ENCODE measurements at regions not wholly inside any gene's neighbourhood (a gene's known extent, or its start where the extent isn't known, plus 50 kb on each side); places are given as distances from the start of the nearest gene placed in this dataset.

DNA sequence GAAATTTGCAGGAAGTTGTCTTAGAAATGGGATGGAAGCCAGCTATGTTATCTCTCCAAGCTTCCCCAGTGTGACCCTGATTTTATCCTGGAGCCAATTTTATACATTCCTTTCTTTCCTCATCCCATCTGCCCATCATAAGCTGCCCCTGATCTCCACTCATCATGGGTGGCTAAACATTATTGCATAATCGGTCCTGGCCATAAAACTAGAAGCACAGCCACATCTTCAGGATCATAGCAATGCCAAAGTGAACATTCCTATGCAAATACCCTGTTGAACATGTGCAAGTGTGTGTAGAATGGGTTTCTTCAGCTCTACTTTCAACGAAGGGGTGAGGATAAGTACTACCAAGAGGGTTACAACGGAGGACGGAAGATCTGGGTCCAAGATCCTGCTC lies 50.6 kb upstream of the COG2 start:
- Mint-ChIP-seq H3K27ac (no peak overlapping the region), H3K4me1 (no peaks in the 10 kb centered on the region), H3K4me3 (no peak overlapping the region)

DNA sequence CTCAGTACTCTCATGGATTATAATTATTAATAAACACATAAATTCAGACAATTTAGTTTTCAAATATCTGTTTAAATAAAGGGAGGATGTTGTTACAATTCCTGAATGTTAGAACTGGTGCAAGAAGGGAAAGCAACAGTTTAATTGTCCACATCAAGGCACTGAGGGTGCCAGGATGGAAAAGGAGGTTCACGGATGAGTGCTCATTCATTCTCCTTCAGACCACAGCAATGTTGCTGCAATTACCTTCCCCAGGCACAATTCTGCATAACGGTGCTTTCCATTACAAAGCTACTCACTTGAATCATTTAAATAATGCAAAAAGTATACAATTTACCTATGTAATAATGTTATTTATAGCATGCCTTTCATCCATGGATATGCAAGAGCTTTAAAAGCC lies 52.3 kb upstream of the COG2 start:
- Mint-ChIP-seq H3K4me3 (no peak overlapping the region), H3K27me3 (peaks cover 28% of the 10 kb centered on the region), H3K36me3 (ENCODE audit: low read depth) (no peaks in the 10 kb centered on the region), H3K27ac (no peak overlapping the region), H3K4me1 (no peaks in the 10 kb centered on the region)
- DNase-seq (no peak), ATAC-seq (no peak)
- no peaks in the 10 kb centered on the region for H3K9me3 ChIP-seq (ENCODE audit: control insufficient read depth, low read length, poor library complexity, severe bottlenecking)

More for the DNA sequence above, 50.6 kb upstream of the COG2 start:
- Mint-ChIP-seq H3K36me3 (ENCODE audit: low read depth) (peaks cover 2% of the 10 kb centered on the region), H3K27me3 (peaks cover 35% of the 10 kb centered on the region)
- DNase-seq = no peak
- H3K9me3 ChIP-seq (ENCODE audit: control insufficient read depth, low read length, poor library complexity, severe bottlenecking) = no peaks in the 10 kb centered on the region
- ATAC-seq = no peak

GRCh38 chr1:230588323-230588746 lies 53.9 kb upstream of the COG2 start:
- Mint-ChIP-seq H3K36me3 (ENCODE audit: low read depth) (no peaks in the 10 kb centered on the region), H3K4me1 (no peaks in the 10 kb centered on the region), H3K4me3 (no peak overlapping the region), H3K27me3 (peaks cover 27% of the 10 kb centered on the region), H3K27ac (no peak overlapping the region)
- ATAC-seq (no peak), DNase-seq (no peak)
- no peaks in the 10 kb centered on the region for H3K9me3 ChIP-seq (ENCODE audit: control insufficient read depth, low read length, poor library complexity, severe bottlenecking)

DNA sequence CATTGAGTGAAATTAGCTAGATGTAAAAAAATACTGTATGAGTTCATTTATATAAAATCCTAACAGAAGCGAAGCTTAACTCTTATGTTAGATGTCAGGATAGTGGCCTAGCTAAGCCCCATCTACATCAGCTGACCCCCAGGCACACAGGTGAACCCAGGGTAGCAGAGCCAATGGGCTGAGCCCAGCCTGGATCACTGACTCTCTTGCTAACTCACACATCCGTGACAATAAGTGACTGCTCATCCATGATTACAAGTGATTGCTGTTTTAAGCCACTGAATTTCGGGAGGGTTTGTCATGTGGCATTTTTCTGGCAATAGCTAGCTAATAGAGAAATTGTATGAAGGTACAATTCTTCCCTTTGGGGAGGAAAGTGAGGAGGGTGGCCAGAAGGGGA lies 55.2 kb upstream of the COG2 start:
- Mint-ChIP-seq H3K36me3 (ENCODE audit: low read depth) (no peaks in the 10 kb centered on the region), H3K27me3 (peaks cover 33% of the 10 kb centered on the region)
- ATAC-seq = no peak

GRCh38 chr1:230584660-230585059 lies 57.6 kb upstream of the COG2 start:
- DNase-seq (no peak), ATAC-seq (no peak)
- H3K9me3 ChIP-seq (ENCODE audit: control insufficient read depth, low read length, poor library complexity, severe bottlenecking) = no peaks in the 10 kb centered on the region
- Mint-ChIP-seq H3K27ac (no peak overlapping the region), H3K4me1 (no peaks in the 10 kb centered on the region), H3K27me3 (peaks cover 36% of the 10 kb centered on the region), H3K4me3 (no peak overlapping the region), H3K36me3 (ENCODE audit: low read depth) (no peaks in the 10 kb centered on the region)

More for the DNA sequence above, 55.2 kb upstream of the COG2 start:
- H3K4me1 Mint-ChIP-seq = no peaks in the 10 kb centered on the region
- no peaks in the 10 kb centered on the region for H3K9me3 ChIP-seq (ENCODE audit: control insufficient read depth, low read length, poor library complexity, severe bottlenecking)
- no peak overlapping the region for H3K27ac Mint-ChIP-seq
- H3K4me3 Mint-ChIP-seq = no peak overlapping the region
- no peak for DNase-seq

GRCh38 chr1:230581446-230582079 lies 60.7 kb upstream of the COG2 start:
- Mint-ChIP-seq H3K27ac (no peak overlapping the region), H3K27me3 (peaks cover 48% of the 10 kb centered on the region), H3K4me3 (peak overlapping the region; percentile 6), H3K36me3 (ENCODE audit: low read depth) (no peaks in the 10 kb centered on the region), H3K4me1 (no peaks in the 10 kb centered on the region)
- H3K9me3 ChIP-seq (ENCODE audit: control insufficient read depth, low read length, poor library complexity, severe bottlenecking) = no peaks in the 10 kb centered on the region
- ATAC-seq = no peak
- DNase-seq = no peak

- H3K27ac Mint-ChIP-seq = no peak overlapping the region
- no peak for DNase-seq
- no peaks in the 10 kb centered on the region for H3K4me1 Mint-ChIP-seq
- H3K36me3 Mint-ChIP-seq (ENCODE audit: low read depth) = no peaks in the 10 kb centered on the region
- H3K27me3 Mint-ChIP-seq = peaks cover 48% of the 10 kb centered on the region
- no peak overlapping the region for H3K4me3 Mint-ChIP-seq
- no peak for ATAC-seq
- no peaks in the 10 kb centered on the region for H3K9me3 ChIP-seq (ENCODE audit: control insufficient read depth, low read length, poor library complexity, severe bottlenecking)
Observed at GRCh38 chr1:230578616-230579015, 63.7 kb upstream of the COG2 start.

DNA sequence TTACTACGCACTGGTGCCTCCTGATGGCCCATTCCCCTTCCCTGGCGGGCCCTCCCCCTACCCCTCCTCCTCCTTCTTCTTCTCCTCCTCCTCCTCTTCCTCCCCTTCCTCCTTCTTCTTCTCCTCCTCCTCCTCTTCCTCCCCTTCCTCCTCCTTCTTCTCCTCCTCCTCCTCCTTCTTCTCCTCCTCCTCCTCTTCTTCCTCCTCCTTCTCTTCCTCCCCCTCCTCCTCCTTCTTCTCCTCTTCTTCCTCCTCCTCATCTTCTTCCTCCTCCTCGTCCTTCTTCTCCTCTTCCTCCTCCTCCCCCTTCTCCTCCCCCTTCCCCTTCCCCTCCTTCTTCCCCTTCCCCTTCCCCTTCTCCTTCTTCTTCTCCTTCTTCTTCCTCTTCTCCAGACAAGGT lies 64.7 kb upstream of the COG2 start:
- ATAC-seq = no peak
- H3K27me3 Mint-ChIP-seq = peaks cover 45% of the 10 kb centered on the region
- H3K4me1 Mint-ChIP-seq = no peaks in the 10 kb centered on the region
- no peaks in the 10 kb centered on the region for H3K9me3 ChIP-seq (ENCODE audit: control insufficient read depth, low read length, poor library complexity, severe bottlenecking)
- H3K4me3 Mint-ChIP-seq = no peak overlapping the region
- DNase-seq = no peak
- no peak overlapping the region for H3K27ac Mint-ChIP-seq
- no peaks in the 10 kb centered on the region for H3K36me3 Mint-ChIP-seq (ENCODE audit: low read depth)

GRCh38 chr1:230575886-230576500 lies 66.3 kb upstream of the COG2 start:
- no peak overlapping the region for H3K27ac Mint-ChIP-seq

DNA sequence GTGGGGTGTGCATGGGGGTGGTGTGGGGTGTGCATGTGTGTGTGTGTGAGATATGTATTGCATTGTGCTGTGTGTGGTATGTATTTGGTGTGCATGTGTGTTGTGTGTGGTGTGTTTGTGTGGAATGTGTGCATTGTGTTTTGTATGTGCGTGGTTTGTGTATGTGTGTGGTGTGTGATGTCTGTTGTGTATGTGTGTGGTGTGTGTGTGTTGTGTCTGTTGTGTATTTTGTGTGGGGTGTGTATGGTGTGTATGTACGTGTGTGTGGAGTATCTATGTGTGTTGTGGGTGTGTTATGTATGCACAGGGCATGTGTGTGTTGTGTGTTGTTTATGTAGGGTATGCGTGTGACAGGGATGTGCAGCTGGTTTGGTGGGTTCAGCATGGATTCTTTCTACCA lies 67.8 kb upstream of the COG2 start:
- Mint-ChIP-seq H3K27me3 (peaks cover 39% of the 10 kb centered on the region), H3K27ac (no peak overlapping the region), H3K4me3 (no peak overlapping the region), H3K4me1 (no peaks in the 10 kb centered on the region), H3K36me3 (ENCODE audit: low read depth) (no peaks in the 10 kb centered on the region)
- ATAC-seq (no peak), DNase-seq (no peak)
- H3K9me3 ChIP-seq (ENCODE audit: control insufficient read depth, low read length, poor library complexity, severe bottlenecking) = no peaks in the 10 kb centered on the region

More at GRCh38 chr1:230575886-230576500, 66.3 kb upstream of the COG2 start:
- Mint-ChIP-seq H3K27me3 (peaks cover 42% of the 10 kb centered on the region), H3K4me1 (no peaks in the 10 kb centered on the region), H3K4me3 (no peak overlapping the region), H3K36me3 (ENCODE audit: low read depth) (no peaks in the 10 kb centered on the region)
- ATAC-seq (no peak), DNase-seq (no peak)
- no peaks in the 10 kb centered on the region for H3K9me3 ChIP-seq (ENCODE audit: control insufficient read depth, low read length, poor library complexity, severe bottlenecking)

- H3K27me3 Mint-ChIP-seq = peaks cover 37% of the 10 kb centered on the region
- no peak for ATAC-seq
- no peak overlapping the region for H3K27ac Mint-ChIP-seq
- H3K9me3 ChIP-seq (ENCODE audit: control insufficient read depth, low read length, poor library complexity, severe bottlenecking) = no peaks in the 10 kb centered on the region
- no peak overlapping the region for H3K4me3 Mint-ChIP-seq
- H3K4me1 Mint-ChIP-seq = no peaks in the 10 kb centered on the region
- no peaks in the 10 kb centered on the region for H3K36me3 Mint-ChIP-seq (ENCODE audit: low read depth)
- no peak for DNase-seq
Observed at GRCh38 chr1:230573658-230574057, 68.6 kb upstream of the COG2 start.

- no peaks in the 10 kb centered on the region for H3K36me3 Mint-ChIP-seq (ENCODE audit: low read depth)
- ATAC-seq (no peak), DNase-seq (no peak)
- H3K9me3 ChIP-seq (ENCODE audit: control insufficient read depth, low read length, poor library complexity, severe bottlenecking) = no peaks in the 10 kb centered on the region
- no peak overlapping the region for H3K4me3 Mint-ChIP-seq
- peaks cover 5% of the 10 kb centered on the region for H3K4me1 Mint-ChIP-seq
- no peak overlapping the region for H3K27ac Mint-ChIP-seq
- peaks cover 39% of the 10 kb centered on the region for H3K27me3 Mint-ChIP-seq
Observed at GRCh38 chr1:230572121-230573105, 69.9 kb upstream of the COG2 start.

- Mint-ChIP-seq H3K4me1 (peaks cover 5% of the 10 kb centered on the region), H3K27me3 (peaks cover 43% of the 10 kb centered on the region), H3K27ac (no peak overlapping the region), H3K4me3 (no peak overlapping the region), H3K36me3 (ENCODE audit: low read depth) (no peaks in the 10 kb centered on the region)
- H3K9me3 ChIP-seq (ENCODE audit: control insufficient read depth, low read length, poor library complexity, severe bottlenecking) = no peaks in the 10 kb centered on the region
- DNase-seq = no peak
- ATAC-seq = no peak
Observed at GRCh38 chr1:230570724-230571360, 71.4 kb upstream of the COG2 start.
